ENCODE measurements at regions not wholly inside any gene's neighbourhood (a gene's known extent, or its start where the extent isn't known, plus 50 kb on each side); places are given as distances from the start of the nearest gene placed in this dataset.

DNA sequence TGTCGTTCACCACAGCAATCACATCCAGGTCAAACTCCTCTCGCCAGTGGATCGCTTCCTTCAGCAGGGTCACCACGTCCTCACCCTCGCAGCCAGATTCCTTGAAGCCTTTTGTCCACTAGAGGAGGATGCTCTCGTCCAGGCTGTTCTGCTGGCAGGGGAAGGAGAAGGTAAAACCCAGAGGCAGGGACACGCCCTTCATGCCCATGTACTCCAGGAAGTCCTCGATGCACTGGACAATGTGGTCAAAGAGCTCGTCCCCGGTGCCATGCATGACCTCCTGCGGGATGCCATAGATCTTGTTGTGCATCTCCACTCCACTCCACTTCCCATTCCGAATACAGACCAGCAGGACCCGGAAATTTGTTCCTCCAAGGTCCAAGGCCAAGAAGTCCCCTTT is 152.4 kb downstream of the TENT5D start:
- TF ChIP-seq TAF1 (IDR thresholded peaks at IDR 0.05; ENCODE audit: low read depth) (no peak), EP300 (IDR thresholded peaks at IDR 0.05; ENCODE audit: borderline replicate concordance) (no peak), TEAD4 (IDR thresholded peaks at IDR 0.05) (no peak), YY1 (IDR thresholded peaks at IDR 0.05; ENCODE audit: low read depth) (no peak), RAD21 (IDR thresholded peaks at IDR 0.05; ENCODE audit: low read depth) (no peak), CEBPB (IDR thresholded peaks at IDR 0.05) (no peak), EGR1 (IDR thresholded peaks at IDR 0.05) (no peak), ZBTB7A (IDR thresholded peaks at IDR 0.05; ENCODE audit: low read depth) (no peak), TCF12 (IDR thresholded peaks at IDR 0.05; ENCODE audit: low read depth) (no peak), NFIC (IDR thresholded peaks at IDR 0.05) (no peak)
- TF ChIP-seq, protein P1, sequence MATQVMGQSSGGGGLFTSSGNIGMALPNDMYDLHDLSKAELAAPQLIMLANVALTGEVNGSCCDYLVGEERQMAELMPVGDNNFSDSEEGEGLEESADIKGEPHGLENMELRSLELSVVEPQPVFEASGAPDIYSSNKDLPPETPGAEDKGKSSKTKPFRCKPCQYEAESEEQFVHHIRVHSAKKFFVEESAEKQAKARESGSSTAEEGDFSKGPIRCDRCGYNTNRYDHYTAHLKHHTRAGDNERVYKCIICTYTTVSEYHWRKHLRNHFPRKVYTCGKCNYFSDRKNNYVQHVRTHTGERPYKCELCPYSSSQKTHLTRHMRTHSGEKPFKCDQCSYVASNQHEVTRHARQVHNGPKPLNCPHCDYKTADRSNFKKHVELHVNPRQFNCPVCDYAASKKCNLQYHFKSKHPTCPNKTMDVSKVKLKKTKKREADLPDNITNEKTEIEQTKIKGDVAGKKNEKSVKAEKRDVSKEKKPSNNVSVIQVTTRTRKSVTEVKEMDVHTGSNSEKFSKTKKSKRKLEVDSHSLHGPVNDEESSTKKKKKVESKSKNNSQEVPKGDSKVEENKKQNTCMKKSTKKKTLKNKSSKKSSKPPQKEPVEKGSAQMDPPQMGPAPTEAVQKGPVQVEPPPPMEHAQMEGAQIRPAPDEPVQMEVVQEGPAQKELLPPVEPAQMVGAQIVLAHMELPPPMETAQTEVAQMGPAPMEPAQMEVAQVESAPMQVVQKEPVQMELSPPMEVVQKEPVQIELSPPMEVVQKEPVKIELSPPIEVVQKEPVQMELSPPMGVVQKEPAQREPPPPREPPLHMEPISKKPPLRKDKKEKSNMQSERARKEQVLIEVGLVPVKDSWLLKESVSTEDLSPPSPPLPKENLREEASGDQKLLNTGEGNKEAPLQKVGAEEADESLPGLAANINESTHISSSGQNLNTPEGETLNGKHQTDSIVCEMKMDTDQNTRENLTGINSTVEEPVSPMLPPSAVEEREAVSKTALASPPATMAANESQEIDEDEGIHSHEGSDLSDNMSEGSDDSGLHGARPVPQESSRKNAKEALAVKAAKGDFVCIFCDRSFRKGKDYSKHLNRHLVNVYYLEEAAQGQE (IDR thresholded peaks at IDR 0.05; ENCODE audit: low read depth), result no peak
- TF ChIP-seq, protein P2, sequence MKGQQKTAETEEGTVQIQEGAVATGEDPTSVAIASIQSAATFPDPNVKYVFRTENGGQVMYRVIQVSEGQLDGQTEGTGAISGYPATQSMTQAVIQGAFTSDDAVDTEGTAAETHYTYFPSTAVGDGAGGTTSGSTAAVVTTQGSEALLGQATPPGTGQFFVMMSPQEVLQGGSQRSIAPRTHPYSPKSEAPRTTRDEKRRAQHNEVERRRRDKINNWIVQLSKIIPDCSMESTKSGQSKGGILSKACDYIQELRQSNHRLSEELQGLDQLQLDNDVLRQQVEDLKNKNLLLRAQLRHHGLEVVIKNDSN (IDR thresholded peaks at IDR 0.05), result no peak
- TF ChIP-seq, protein P3, sequence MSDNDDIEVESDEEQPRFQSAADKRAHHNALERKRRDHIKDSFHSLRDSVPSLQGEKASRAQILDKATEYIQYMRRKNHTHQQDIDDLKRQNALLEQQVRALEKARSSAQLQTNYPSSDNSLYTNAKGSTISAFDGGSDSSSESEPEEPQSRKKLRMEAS (IDR thresholded peaks at IDR 0.05), result no peak

Data from Ishikawa (cell line).